Fibroblast of skin of left quadriceps (primary cell): ENCODE measurements at regions not wholly inside any gene's neighbourhood (a gene's known extent, or its start where the extent isn't known, plus 50 kb on each side); places are given as distances from the start of the nearest gene placed in this dataset.
A peak's percentile ranks its signal among the peaks of the same experiment; 100 is the strongest.

Source experiments
- DNase-seq, 2 experiments: peaks; one replicate each; pipeline ENCODE4 v3.0.0-alpha.2; 2013; ENCODE audit warnings: low read depth in 2 of 2

DNA sequence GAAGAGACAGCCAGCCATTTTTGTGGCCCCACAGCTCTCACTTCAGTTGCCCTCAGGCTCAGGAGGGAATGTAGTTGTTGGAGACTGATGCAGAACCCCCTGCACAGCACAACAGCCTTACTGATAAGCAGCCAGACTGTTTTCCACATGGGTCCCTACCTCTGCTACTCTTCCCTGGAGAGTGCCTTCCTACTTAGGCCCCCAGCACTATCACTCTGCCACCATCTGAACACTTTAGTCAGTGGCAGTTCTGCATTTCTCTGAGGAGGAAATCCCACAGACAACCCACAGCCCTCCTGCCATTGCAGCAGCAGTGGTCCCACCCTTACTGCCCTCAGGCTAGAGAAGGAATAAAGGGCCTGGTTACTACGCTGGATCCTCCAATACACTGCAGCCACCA is 61.8 kb upstream of the PTPRD start:
- no peak for DNase-seq

DNA sequence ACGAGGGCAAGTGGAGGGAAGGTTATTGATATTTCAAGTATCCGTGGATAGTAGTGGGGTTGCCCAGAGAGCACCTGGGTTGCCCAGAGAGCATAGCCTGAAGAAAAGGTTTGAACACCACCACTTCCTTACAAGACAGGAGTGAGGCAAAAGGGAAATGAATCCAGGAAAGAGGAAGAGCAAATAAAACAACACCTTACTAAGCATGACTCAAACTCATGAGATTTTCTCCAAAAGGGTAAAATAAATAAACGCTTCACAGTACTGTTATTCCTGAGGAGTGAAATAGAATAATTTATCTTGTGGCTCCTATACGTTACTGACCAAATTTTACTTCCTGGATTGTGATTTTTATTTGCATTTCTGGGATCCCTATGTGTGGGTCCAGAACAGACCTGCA is 65.2 kb upstream of the PTPRD start:
- no peak for DNase-seq

DNA sequence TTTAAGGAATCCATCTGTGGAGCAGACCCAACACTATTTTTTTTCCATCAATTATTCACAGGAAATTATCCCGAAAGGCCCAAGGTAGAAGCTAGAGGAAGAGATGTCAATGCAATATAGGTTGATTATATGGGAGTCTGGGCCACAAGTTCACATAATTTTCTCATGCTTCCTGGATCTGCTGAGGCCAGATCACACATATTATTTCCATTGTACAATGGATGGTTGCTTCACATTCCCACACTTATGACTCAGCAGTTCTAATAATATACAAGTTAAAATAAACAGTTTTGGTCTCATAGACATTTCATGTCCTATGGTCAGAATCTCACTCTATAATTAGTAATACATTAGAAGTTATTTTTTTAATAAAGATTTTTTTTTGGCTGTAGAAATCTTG is 66.0 kb upstream of the PTPRD start:
- peak; percentile 28 to 43 for DNase-seq

DNA sequence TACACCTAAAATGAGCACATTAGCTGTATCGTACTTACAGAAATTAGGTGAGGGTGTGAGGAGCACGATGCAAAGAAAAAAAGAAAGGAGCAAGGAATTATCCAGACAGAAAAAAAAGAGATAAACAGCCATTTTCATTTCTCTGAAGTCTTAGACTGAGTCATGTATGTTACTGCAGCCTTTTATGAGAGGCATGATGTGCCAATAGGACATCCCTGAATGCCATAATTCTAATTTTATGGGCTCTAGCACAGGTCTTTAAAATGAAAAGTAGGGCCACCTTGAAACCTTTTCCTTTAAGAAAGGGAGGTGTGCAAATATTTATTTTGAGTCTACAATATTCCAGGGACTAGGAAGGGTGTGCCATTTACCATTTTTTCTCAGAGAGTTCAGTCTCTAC is 74.1 kb upstream of the PTPRD start:
- no peak for DNase-seq

DNA sequence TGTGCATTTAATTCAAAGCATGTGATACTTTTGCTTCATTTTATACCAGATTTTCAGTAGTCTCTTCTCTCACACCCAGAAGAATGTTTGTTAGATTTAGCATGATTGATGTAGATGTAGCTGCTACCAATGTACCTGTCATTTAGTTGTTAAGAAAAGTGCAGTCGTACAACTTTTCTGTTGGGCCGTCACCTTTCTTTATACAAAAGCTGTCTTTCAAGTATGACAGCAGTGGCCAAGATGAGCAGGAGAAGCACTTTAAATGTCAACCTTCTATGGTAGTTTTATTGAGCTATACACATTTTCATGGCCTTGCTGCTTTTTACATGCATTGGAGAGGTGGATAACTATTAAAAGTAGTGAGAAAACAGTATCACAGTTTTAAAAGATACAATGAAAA is 77.7 kb upstream of the PTPRD start:
- DNase-seq: no peak

DNA sequence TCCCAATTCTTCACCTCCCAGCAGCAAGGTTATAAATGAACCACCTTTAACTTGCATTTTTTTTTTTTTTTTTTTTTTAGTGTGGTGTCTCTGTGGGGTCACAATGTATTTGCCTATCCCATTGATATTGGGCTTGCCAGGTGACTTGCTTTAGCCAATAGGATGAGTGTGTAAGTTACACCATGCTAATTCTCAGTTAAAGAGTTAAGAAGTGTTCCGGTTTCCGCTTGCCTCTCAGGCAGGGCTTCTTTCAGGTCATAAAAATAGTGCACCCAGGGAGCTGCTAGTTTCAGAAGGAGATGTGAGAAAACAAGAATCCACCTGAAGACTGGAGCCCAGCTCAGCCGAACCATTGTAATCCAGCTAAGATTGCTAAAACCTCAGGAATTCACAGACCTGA is 84.2 kb upstream of the PTPRD start:
- DNase-seq: no peak

DNA sequence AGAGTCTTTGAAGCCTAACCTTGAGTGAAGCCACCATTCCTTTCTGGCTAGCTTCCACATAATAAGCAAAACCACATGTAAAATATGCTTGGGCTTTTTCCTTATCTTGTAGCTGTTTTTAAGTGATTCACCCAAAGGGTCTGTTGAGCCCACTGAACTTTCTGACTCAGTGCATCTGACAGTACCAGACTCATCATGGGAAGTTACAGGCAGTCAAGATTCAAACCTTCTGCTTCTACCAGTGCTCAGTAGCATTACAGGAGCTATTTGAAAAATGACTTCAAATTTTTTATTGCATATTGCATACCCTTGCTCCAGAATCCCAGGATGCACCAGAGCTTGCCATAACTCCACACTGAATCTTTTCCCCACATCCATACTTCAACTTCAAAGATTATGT is 87.5 kb upstream of the PTPRD start:
- DNase-seq: peak in 1 of 2 experiments; percentile 4

DNA sequence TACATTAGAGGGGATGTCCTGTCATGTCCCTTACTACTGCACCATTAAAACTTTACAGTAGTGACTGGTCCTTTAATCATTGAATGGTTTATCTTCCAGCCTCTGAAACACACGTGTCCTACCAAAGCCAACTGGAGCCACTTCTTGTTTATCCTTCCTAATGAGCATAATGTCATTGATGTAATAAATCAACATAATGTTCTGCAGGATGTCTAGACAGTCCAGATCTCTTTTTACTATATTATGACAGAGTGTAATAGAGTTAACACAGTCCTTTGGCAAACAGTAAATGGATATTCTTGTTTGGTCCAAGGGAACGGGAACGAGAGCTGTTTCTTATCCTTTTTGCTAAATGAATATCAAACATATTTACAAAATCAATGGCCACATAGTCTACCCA is 88.1 kb upstream of the PTPRD start:
- DNase-seq: no peak

DNA sequence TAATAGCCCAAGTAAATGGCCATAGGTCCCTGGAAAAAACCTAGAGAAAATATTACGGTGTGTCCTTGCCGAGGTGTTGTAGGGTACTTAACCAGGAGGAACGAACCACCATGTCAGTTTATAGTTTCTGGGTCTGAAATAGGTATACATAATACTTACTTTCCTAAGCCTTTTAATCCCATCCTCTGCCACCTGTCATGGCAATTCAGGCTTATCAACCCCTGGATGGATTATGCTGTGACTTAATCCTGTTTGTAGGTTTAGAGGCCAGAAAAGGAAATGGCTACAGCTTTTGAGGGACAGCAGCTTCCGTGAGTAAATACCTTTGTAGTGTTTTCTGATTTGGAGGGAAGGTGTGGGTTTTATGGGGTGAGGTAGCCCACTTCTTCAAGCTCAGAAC is 89.1 kb upstream of the PTPRD start:
- DNase-seq: no peak

DNA sequence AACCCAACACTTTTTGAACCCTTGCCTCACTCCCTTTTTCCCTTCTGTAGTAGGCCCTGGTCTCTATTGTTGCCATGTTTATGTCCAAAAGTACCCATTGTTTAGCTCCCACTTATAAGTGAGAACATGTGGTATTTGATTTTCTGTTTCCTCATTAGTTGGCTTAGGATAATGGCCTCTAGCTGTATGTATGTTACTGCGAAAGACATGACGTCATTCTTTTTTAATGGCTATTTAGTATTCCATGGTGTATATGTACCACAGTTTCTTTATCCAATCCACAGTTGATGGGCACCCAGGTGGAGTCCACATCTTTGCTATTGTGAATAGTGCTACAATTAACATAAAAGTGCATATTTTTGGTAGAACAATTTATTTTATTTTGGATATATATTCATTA is 90.3 kb upstream of the PTPRD start:
- no peak for DNase-seq

DNA sequence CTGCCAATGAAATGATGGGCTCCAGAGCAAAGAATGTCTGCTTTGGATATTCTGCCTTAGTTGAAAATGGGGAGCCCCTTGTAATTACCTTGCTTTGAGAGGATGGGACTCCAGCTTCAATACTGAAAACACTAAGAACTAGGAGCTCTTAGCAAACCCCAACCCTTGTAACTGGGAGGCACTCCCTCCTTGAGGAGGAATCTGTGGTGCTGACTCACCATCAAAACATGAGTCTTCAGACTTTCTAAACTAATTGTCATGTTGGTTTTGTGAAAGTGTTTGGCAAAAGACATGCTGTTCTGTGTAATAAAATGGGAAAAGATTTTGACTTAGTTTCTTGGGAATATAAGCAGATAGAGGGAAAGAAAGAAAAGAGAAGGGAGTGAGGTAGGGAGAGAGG is 91.9 kb upstream of the PTPRD start:
- peak; percentile 38 for DNase-seq

DNA sequence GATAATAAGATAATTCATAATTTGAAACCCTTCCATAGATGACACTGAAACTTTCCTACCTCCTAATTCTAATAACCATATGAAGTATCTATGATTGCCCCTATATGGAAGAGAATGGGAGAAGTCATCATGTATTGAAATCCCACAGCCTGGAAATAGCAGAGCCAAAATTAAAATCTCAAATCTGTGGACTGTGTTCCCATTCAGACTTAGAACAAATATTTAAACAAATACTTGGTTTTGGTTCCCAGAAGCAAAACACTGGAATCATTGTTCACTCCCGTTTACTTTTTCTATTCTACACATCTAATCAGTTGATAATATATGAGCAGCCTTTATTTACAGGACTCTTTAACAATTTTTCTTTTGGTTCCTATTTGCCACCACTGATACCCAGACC is 92.6 kb upstream of the PTPRD start:
- no peak for DNase-seq

DNA sequence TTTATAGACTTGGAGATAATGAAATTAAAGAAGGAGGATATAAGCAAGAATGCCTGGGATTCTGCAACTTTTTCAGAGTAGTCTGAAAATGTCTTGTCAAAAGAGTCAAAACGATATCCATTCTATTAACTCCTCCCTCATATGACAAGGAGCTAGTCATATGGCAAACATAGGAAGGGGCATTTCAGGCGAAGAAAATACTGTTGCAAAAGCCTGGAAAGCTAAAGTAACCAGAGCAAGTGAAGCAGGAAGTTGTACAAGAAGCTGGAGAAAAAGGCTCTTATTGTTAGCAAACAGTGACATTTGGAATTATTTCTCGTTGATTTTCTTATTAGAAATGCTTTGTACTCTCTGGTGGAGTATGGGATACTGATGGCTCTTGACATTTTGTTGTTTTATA is 94.0 kb upstream of the PTPRD start:
- DNase-seq: no peak

DNA sequence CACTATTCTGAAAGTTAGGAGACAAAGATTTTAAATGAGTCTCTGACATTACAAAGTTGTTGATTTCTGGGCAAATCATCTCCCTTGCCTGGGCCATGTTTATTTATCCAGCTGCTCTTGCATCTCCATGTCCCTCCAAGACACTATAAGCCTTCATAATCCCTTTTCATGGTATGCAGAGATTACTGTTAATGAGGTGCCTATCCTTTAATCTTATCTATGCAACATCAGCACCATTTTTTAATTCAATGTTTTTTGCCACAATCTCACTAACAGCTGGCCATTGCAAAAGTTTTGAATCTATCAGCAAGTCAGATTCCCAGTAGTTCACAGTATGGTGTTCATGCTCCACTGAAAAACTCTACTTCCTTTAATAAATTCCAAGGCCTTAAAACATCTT is 108.5 kb upstream of the PTPRD start:
- DNase-seq: no peak

DNA sequence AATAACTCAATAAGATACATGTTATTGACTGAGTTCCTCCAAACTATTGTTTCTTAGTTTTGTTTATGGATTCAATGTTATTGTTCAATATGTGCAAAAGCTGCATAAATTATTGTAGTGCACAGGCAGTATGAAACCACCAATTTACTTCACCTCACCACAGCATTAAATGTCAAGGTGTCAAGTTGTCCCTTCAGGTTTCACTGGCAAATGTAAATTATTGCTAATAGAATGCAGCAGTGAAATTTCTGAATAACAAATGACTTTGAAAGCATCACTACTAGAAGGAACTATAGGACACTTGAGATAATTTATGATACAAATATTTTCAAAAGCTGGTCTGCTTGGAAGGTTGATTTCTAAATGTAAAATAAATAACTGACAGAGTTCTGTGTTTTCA is 116.4 kb upstream of the PTPRD start:
- DNase-seq: no peak

DNA sequence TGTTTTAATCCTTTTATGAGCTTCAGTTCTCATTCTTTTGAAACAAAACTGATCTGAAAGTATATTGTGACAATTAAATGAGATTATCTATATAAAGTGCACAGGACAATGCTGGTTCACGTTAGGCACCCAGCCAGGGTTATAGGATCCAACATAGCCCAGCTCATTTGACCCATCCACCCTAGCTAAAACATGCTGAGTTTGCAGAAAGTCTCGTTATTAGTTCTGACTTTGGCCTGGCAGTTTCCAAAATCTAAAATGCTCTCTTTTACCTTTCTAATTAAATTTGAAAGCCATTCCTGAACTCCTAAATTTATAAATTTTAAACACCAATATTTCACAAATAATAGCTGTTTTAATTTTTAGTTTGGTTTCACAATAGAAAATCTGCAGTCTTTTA is 131.9 kb upstream of the PTPRD start:
- DNase-seq: no peak

DNA sequence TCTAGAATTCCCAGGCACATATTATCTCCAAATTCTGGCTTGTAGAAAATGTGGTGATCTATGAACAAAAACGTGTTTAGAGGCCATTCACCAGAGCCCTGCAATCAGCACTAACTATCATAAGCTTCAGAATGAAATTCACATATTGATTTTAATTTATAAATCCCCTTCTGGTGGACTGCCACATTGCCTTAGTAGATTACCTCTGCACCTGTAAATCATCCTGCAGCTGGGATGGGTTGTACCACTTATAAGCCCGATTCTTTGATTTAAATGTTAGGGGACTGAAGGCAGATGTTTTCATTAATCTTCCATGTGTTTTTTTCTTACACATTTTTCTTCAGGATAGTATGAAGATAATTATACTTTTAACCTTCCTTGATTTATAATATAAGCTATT is 140.7 kb upstream of the PTPRD start:
- no peak for DNase-seq

DNA sequence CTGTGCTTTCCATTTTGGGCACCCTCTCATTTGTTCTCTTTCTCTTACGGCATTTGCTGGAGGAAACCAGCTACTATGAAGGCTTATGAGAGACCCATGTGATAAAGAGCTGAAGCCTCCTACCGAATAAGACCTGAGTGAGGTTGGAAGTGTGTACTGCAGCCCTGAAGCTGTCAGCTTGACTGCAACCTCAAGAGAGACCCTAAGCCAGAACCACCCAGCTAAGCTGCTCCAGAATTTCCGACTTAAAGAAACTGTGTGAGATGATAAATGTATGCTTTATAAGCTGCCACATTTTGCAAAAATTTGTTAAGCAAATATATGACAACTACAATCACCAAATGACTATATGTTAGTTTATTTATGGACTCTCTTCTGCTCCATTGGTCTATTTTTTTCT is 151.7 kb upstream of the PTPRD start:
- no peak for DNase-seq

DNA sequence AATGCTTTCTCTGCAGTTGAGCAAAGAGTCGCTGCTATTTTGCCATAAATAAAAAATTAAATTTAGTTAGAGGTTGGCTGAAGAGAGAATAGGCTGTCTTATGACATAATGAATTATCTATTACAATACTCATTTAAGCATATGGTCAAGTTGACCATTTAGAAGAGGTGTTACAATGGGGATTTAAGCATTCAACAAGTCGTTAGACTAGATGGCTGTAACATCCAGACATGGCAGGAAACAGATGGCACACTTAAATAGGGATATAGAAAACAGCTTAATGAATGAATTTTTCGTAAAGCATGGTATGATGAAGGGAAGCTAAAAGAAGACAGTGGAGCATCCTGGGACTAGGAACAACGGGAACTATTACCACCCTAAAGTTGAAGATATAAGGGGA is 160.3 kb upstream of the PTPRD start:
- DNase-seq: no peak

DNA sequence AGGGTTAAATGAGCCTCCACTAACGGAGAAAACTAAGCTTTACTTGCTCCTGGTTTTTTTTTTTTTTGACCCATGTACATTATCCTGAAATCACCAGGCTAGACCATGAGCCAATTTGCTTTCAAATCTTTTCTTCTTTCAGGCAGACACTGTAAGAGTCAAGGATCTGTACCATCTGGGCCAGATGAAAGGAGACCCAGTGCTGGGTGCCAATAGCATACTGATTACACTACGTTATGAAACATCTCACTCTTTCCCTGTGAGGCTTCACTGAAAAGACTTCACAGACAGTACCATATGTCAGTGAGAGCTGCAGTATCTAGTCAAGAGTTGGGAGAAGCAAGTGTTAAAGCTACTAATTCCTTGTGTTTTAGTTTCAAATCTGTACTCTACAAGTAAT is 161.2 kb upstream of the PTPRD start:
- no peak for DNase-seq

DNA sequence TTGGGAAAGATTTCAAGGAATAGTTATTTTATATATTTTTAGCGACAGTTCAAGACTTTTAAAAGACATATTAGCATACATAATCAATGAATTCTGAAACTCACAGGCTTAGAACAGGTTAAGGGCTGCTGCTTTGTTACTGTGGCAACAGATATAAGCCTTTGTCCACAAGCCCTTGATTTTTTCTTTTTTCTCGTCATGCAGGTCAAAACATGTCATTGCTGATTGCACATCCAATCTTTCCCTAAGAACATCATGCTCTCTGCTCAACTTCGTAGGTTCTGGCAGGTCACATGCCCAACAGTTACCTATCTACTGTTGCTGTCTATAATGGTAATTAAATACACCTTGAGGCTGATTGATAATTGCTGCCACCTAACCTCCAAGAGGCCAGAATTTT is 172.5 kb upstream of the PTPRD start:
- DNase-seq: no peak

DNA sequence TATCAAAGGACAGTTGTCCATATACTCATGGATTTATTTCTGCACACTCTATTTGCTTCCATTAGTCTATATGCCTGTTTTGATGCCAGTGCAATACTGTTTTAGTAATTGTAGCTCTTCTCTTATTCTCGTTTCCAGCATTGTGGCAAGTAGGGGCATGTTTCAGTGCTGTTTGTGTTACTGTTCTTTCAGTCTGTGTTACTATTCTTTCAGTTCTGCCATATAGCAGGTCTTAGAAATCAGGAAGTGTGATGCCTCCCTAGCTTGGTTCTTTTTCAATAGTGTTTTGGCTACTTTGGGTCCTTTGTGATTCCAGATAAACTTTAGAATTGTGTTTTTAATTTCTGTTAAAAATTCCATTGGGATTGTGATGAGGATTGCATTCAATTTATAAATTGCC is 180.5 kb upstream of the PTPRD start:
- no peak for DNase-seq

DNA sequence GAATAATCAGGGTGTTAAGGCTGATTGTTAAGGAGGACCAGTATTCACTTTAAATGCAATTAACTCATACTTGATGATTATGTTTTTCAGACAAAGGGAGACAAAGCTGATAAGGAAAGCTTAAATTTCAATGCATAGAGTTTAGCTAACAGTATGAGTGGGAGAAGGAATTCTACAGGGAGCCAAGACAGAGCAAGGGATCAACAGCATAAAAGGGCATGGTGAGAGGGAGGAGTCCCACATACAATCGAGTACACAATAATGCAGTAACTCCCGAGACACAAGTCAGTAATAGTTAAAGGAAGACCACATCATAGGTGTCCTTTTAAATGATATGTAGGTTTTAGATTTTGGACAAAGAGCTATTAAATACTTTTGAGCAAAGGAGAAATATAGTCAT is 191.7 kb upstream of the PTPRD start:
- DNase-seq: no peak

DNA sequence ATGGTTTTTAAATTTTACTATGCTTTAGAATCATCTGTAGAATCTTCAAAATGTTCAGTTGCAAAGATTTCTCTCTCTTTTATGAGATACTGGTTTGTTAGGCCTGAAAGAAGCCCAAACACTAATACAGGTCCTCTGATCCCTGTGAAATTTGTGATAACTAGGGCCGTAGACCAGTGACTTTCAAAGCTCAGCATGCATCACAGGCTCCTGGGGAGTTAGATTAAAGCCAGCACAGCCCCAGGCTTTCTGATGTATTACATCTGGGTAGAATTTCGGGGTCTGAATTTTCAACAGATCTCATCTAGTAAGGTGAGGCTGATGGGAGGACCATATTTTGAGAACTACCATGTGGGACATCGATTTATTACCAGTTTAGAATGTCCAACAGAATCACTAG is 194.1 kb upstream of the PTPRD start:
- DNase-seq: no peak

DNA sequence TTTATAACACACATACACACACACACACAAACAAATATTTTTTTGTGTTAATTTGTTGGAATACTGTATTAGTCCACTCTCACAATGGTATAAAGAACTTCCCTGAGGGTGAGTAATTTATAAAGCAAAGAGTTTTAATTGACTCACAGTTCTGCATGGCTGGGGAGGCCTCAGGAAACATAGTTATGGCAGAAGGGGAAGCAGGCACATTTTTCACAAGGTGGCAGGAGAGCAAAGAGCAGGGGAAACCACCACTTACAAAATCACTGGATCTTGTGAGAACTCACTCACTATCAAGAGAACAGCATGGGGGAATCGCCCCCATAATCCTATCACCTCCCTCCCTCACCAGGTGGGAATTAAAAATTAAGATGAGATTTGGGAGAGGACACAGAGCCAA is 205.4 kb upstream of the PTPRD start:
- DNase-seq: no peak
